ENCODE measurements at regions not wholly inside any gene's neighbourhood (a gene's known extent, or its start where the extent isn't known, plus 50 kb on each side); places are given as distances from the start of the nearest gene placed in this dataset.

GRCh38 chr3:184440151-184440550 is 60.3 kb downstream of the CHRD start:
- TF ChIP-seq GATA2 (IDR thresholded peaks at IDR 0.05; ENCODE audit: low read depth, low read length) (no peak), GATA3 (IDR thresholded peaks at IDR 0.05; ENCODE audit: low read depth, low read length) (no peak)

DNA sequence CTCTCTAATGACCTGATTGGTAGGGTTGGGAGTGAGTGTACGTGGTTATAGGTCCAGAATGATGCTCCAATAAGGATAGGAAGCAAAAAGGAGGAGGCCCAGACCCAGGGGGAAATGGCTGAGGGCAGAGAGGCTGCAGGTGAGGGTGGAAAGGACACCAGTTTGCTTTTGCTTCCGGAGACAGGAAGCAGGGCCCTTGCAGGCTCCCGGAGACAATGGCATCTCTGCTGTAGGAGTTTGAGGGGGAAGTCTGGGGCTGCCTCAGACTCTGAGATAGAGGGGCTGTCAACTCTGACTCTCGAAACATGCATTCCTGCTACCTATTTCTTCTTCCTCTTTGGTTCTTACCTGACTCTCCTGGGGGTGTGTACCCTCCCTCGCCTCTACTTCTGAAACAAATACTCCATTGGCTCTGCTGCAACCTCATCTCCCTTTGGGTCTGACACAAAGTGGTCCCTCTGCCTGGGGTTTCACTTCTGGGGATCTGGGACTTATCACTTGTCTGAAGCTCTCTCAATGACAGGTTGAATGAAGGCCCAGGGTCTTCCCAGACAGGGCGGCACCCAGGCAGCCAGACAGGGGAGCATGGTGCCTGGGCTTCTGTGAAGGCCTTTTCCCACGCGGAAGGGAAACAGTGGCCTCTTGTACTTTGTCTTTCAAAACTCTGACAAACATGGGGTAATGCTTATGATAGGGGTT is 61.5 kb downstream of the CHRD start:
- no peak for TF ChIP-seq GATA2 (IDR thresholded peaks at IDR 0.05; ENCODE audit: low read depth, low read length)
- TF ChIP-seq GATA3 (IDR thresholded peaks at IDR 0.05; ENCODE audit: low read depth, low read length), result no peak

DNA sequence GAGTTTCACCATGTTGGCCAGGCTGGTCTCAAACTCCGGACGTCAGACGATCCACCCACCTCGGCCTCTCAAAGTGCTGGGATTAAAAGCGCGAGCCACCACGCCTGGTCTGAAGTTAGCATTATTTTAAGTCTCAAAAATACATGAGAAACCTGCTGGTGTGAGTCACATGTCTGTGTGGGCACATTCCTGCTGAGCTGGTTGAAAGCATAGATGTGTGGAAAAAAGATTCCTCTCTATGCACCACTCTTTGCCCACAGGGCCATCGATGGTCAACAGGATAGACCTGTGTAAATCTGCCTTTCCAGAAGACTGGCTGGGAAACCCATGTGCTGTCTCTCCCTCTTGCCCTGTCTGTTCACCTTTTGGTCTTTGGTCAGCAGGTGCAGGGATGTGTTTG is 63.5 kb downstream of the CHRD start:
- TF ChIP-seq GATA3 (IDR thresholded peaks at IDR 0.05; ENCODE audit: low read depth, low read length) (no peak), GATA2 (IDR thresholded peaks at IDR 0.05; ENCODE audit: low read depth, low read length) (no peak)

- no peak for TF ChIP-seq GATA2 (IDR thresholded peaks at IDR 0.05; ENCODE audit: low read depth, low read length)
- TF ChIP-seq GATA3 (IDR thresholded peaks at IDR 0.05; ENCODE audit: low read depth, low read length), result no peak
These were observed 64.0 kb downstream of the CHRD start for GRCh38 chr3:184443831-184444230.

- TF ChIP-seq GATA3 (IDR thresholded peaks at IDR 0.05; ENCODE audit: low read depth, low read length), result no peak
- TF ChIP-seq GATA2 (IDR thresholded peaks at IDR 0.05; ENCODE audit: low read depth, low read length), result no peak
These were observed 68.7 kb downstream of the CHRD start for GRCh38 chr3:184448321-184449160.

GRCh38 chr3:184449161-184449515 is 69.3 kb downstream of the CHRD start:
- no peak for TF ChIP-seq GATA3 (IDR thresholded peaks at IDR 0.05; ENCODE audit: low read depth, low read length)
- no peak for TF ChIP-seq GATA2 (IDR thresholded peaks at IDR 0.05; ENCODE audit: low read depth, low read length)

DNA sequence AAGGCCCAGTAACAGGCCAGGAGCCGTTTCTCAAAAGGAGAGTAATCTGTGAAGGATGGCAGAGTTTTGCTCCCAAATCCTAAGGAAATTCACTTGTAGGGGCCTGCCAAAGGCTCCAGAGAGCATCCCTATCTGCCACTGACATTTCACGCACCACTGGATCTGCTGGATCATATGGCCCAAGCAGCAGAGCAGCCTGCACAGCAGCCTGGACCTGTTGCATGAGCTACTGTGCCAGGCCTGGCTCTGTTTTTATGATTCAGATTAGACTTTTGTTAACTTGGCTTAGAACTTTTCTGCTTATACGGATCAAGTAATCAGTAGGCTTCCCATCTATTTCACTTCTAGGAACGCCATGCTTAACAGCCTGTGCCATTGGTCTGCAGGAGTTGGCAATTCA is 70.7 kb downstream of the CHRD start:
- TF ChIP-seq GATA2 (IDR thresholded peaks at IDR 0.05; ENCODE audit: low read depth, low read length), result no peak
- no peak for TF ChIP-seq GATA3 (IDR thresholded peaks at IDR 0.05; ENCODE audit: low read depth, low read length)

DNA sequence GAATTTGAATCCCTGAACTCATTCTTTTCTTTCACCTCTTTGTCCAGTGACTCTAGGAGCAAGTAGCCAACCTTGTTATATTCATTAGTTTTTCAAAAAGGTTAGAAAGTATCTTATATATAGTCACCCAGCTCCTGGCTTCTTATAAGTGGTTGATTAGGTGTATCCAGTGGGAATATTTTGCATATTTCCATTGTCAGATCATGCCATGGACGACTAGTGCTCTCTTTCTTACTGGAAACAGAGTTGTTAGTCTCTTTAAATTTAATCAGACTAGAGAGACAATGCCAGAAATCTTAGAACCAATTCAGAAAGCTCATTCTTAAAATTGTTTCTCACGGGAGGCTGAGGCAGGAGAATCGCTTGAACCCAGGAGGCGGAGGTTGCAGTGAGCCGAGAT is 73.4 kb downstream of the CHRD start:
- no peak for TF ChIP-seq GATA2 (IDR thresholded peaks at IDR 0.05; ENCODE audit: low read depth, low read length)
- TF ChIP-seq GATA3 (IDR thresholded peaks at IDR 0.05; ENCODE audit: low read depth, low read length), result no peak

DNA sequence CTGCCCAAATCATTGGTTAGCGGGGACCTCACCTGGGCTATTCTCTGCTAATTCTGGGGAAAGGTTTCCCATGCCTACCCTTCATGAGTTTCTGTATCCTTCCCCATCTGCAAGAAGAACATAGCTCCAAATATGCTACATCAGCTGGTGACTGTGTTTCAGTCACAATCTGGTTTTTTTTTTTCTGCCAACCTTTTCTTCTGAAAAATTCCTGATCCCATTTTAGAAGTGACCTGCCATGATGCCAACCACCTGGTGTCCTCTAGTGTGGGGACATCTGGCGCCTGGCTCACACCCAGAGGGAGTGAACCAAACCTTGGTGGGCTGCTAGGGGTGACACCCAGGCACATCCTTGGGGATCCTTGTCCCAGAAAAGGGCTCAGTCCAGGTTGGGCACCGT is 76.1 kb downstream of the CHRD start:
- TF ChIP-seq GATA3 (IDR thresholded peaks at IDR 0.05; ENCODE audit: low read depth, low read length) (no peak), GATA2 (IDR thresholded peaks at IDR 0.05; ENCODE audit: low read depth, low read length) (no peak)

DNA sequence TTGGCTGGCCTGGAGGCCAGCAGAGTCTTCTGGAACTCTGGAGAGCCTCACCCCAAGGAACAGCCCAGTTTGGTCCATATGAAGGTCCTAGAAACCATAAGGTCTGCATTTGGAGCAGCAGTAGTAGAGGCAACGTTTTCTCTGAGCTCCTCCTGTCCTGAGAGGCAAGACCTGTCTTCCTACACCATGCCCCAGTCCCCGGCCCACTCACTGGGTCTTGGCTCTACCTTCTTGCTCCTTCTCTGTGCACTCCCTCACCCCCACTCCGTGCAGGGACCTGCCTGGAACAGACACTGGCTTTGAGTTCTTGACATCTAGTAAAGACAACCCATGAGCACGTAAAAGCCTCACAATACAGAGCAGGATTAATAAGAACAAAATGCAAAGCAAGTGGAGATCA is 76.6 kb downstream of the CHRD start:
- TF ChIP-seq GATA3 (IDR thresholded peaks at IDR 0.05; ENCODE audit: low read depth, low read length) (no peak), GATA2 (IDR thresholded peaks at IDR 0.05; ENCODE audit: low read depth, low read length) (no peak)

- TF ChIP-seq GATA2 (IDR thresholded peaks at IDR 0.05; ENCODE audit: low read depth, low read length), result no peak
- TF ChIP-seq GATA3 (IDR thresholded peaks at IDR 0.05; ENCODE audit: low read depth, low read length), result no peak
These were observed 77.5 kb downstream of the CHRD start for GRCh38 chr3:184457329-184457728.

DNA sequence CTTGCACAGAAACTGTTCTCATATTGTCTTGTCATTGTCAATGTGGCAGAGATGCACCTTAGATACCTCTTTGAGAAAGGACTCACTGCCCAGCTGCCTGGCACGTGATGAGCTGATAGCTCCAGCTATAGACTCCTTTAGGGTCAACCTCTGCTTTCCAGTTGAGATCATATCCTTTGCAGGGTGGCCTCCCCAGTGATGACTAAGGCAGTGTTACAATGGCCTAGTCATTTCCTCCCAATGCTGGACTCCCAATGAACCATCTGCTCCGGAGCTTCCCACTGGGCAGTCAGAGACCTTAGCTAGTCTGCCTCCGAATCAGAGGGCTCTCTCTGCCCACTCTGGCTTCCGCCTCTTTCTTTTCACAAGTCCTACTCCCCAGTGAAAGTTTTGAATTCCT is 79.5 kb downstream of the CHRD start:
- TF ChIP-seq GATA3 (IDR thresholded peaks at IDR 0.05; ENCODE audit: low read depth, low read length), result no peak

DNA sequence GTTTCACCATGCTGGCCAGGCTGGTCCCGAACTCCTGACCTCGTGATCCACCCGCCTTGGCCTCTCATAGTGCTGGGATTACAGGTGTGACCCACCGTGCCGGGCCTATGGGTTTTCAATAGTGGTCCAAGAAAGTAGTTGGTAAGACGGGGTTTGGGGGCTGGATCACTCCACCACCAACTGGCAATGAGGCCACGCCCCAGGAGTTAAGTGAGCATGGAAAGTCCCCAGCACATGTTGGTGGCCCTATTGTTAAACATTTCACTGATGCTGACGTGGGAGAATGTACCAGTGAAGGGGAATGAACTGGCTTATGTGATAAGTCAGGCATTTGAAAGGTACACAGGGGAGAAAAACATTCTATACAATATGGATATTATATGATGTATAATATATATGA is 80.4 kb downstream of the CHRD start:
- TF ChIP-seq GATA2 (IDR thresholded peaks at IDR 0.05; ENCODE audit: low read depth, low read length) (no peak), GATA3 (IDR thresholded peaks at IDR 0.05; ENCODE audit: low read depth, low read length) (no peak)

GRCh38 chr3:184461219-184461618 is 81.4 kb downstream of the CHRD start:
- TF ChIP-seq GATA3 (IDR thresholded peaks at IDR 0.05; ENCODE audit: low read depth, low read length) (no peak), GATA2 (IDR thresholded peaks at IDR 0.05; ENCODE audit: low read depth, low read length) (no peak)

DNA sequence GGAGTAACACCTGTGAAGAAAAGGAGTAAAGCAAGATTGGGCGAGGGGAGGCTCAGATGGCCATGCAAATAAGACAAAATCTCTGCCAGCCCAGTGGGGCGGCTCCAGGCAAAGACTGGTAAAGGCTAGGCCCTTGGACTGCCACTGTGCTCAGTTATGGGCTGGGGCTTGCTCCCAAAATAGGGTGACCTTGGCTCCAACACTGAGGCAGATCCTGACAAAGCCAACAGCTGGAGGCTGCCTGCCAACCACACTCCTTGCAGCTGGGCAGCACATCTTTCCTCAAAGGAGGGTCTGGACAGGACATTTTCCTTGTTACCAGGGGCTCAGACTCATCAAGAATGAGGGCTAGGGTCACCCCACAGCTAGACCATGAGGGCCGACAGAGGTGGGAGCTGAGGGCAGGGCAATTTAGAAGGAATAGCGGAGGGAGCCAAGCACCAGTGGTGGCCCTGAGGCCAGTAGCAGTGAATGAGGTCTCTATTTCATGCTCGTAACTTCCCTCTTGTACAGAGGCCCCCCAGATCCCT is 86.1 kb downstream of the CHRD start:
- TF ChIP-seq GATA3 (IDR thresholded peaks at IDR 0.05; ENCODE audit: low read depth, low read length) (no peak), GATA2 (IDR thresholded peaks at IDR 0.05; ENCODE audit: low read depth, low read length) (no peak)
